GM18870 (cell line): ENCODE measurements at regions not wholly inside any gene's neighbourhood (a gene's known extent, or its start where the extent isn't known, plus 50 kb on each side); places are given as distances from the start of the nearest gene placed in this dataset.

ENCODE experiments used
- ATAC-seq: cut with Tn5 transposase; IDR thresholded peaks from one replicate; pipeline ENCODE4 v1.9.1; 2021; ENCODE audit warnings: moderate library complexity; ENCODE audit not compliant: unreplicated experiment

GRCh38 chr10:54869022-54869421, 68.0 kb upstream of the PCDH15 start:
- ATAC-seq, result no peak

GRCh38 chr10:54866666-54867065, 65.6 kb upstream of the PCDH15 start:
- ATAC-seq, result no peak

- ATAC-seq, result no peak
Observed at GRCh38 chr10:54854843-54855242, 53.8 kb upstream of the PCDH15 start.

- ATAC-seq, result no peak
Observed at GRCh38 chr10:54854389-54854788, 53.4 kb upstream of the PCDH15 start.

- no peak for ATAC-seq
Observed at GRCh38 chr10:54853883-54854282, 52.9 kb upstream of the PCDH15 start.
